WTC11 (cell line): ENCODE measurements at regions not wholly inside any gene's neighbourhood (a gene's known extent, or its start where the extent isn't known, plus 50 kb on each side); places are given as distances from the start of the nearest gene placed in this dataset.

Experiments
- ATAC-seq: fragments of 200-7000 bp; cut with Tn5 transposase; 2 replicates; pipeline ENCODE4 v1.10.0; 2021; ENCODE audit warnings: mild to moderate bottlenecking, moderate library complexity
- CTCF ChIA-PET: fragments of 300-600 bp; sonication (Branson Sonifier 250); formaldehyde crosslinking; loops from one replicate; lab custom pipeline; 2021; ENCODE audit warnings: antibody characterized with exemption; lab: Charles Lee
- POLR2A ChIA-PET: fragments of 350-600 bp; sonication (Branson Sonifier 250); formaldehyde crosslinking; loops from one replicate; lab custom pipeline; 2021; ENCODE audit warnings: antibody characterized with exemption; lab: Charles Lee
- DNase-seq: peaks from one replicate; pipeline ENCODE4 v3.0.0; 2021; ENCODE audit warnings: low spot score
- H3K27ac Mint-ChIP-seq: 2 replicates; pipeline ENCODE4 v1.8.0; 2021; ENCODE audit warnings: mixed read lengths
- H3K27me3 Mint-ChIP-seq: 2 replicates; pipeline ENCODE4 v1.8.0; 2021; ENCODE audit warnings: low read depth, mild to moderate bottlenecking, moderate library complexity, mixed read lengths
- H3K36me3 Mint-ChIP-seq: 2 replicates; pipeline ENCODE4 v1.8.0; 2021; ENCODE audit warnings: mixed read lengths
- H3K4me1 Mint-ChIP-seq: 2 replicates; pipeline ENCODE4 v1.8.0; 2022; ENCODE audit warnings: mixed read lengths
- H3K4me3 Mint-ChIP-seq: 2 replicates; pipeline ENCODE4 v1.8.0; 2021; ENCODE audit warnings: mild to moderate bottlenecking, moderate library complexity, mixed read lengths
- H3K9me3 Mint-ChIP-seq: 2 replicates; pipeline ENCODE4 v1.8.0; 2021; ENCODE audit warnings: mixed read lengths
- AR ChIP-seq: fragments of 250-450 bp; sonication (Bioruptor Pico); IDR thresholded peaks from 2 replicates; pipeline ENCODE4 v1.9.0; 2021; ENCODE audit warnings: mild to moderate bottlenecking
- ARID4B ChIP-seq: sonication (generic); formaldehyde crosslinking; IDR thresholded peaks from 2 replicates; pipeline ENCODE4 v1.8.0; 2023; ENCODE audit warnings: missing genetic modification reagents, mild to moderate bottlenecking, borderline replicate concordance
- FOXP4 ChIP-seq: sonication (generic); formaldehyde crosslinking; IDR thresholded peaks from 2 replicates; pipeline ENCODE4 v1.8.0; 2022; ENCODE audit warnings: mild to moderate bottlenecking, missing genetic modification reagents
- GABPB1 ChIP-seq: sonication (generic); formaldehyde crosslinking; IDR thresholded peaks from 2 replicates; pipeline ENCODE4 v1.8.1; 2023; ENCODE audit warnings: mild to moderate bottlenecking, missing genetic modification reagents
- GRHL2 ChIP-seq: fragments of 250-450 bp; sonication (Bioruptor Pico); IDR thresholded peaks from 2 replicates; pipeline ENCODE4 v1.8.0; 2022; ENCODE audit warnings: mild to moderate bottlenecking, moderate library complexity; ENCODE audit not compliant: insufficient replicate concordance, severe bottlenecking
- GTF2I ChIP-seq: fragments of 250-450 bp; sonication (Bioruptor Pico); conservative IDR thresholded peaks from 2 replicates; pipeline ENCODE4 v1.4.0; 2021; ENCODE audit warnings: mild to moderate bottlenecking
- KAT7 ChIP-seq: sonication (generic); formaldehyde crosslinking; IDR thresholded peaks from 2 replicates; pipeline ENCODE4 v1.8.1; 2023; ENCODE audit warnings: missing genetic modification reagents, mild to moderate bottlenecking, borderline replicate concordance
- MAX ChIP-seq: sonication (generic); formaldehyde crosslinking; IDR thresholded peaks from 2 replicates; pipeline ENCODE4 v1.8.0; 2022; ENCODE audit warnings: mild to moderate bottlenecking, missing genetic modification reagents
- MXD4 ChIP-seq: fragments of 250-450 bp; sonication (Bioruptor Pico); IDR thresholded peaks from 2 replicates; pipeline ENCODE4 v1.8.0; 2021; ENCODE audit warnings: mild to moderate bottlenecking, moderate library complexity, borderline replicate concordance
- NR1H2 ChIP-seq: sonication (generic); formaldehyde crosslinking; IDR thresholded peaks from 2 replicates; pipeline ENCODE4 v1.9.0; 2021; ENCODE audit warnings: mild to moderate bottlenecking, moderate library complexity, missing genetic modification reagents
- SMAD4 ChIP-seq: sonication (generic); formaldehyde crosslinking; IDR thresholded peaks from 2 replicates; pipeline ENCODE4 v1.8.0; 2022; ENCODE audit warnings: mild to moderate bottlenecking, missing genetic modification reagents
- SP1 ChIP-seq: sonication (generic); formaldehyde crosslinking; conservative IDR thresholded peaks from 2 replicates; pipeline ENCODE4 v1.8.1; 2022; ENCODE audit warnings: missing genetic modification reagents
- TEAD4 ChIP-seq: sonication (generic); formaldehyde crosslinking; IDR thresholded peaks from 2 replicates; pipeline ENCODE4 v1.8.0; 2022; ENCODE audit warnings: mild to moderate bottlenecking, missing genetic modification reagents
- ZNF532 ChIP-seq: fragments of 250-450 bp; sonication (Bioruptor Pico); IDR thresholded peaks from 2 replicates; pipeline ENCODE4 v1.9.0; 2021; ENCODE audit warnings: mild to moderate bottlenecking, borderline replicate concordance
- ZNF671 ChIP-seq: fragments of 250-450 bp; sonication (Bioruptor Pico); IDR thresholded peaks from 2 replicates; pipeline ENCODE4 v1.8.0; 2021; ENCODE audit warnings: mild to moderate bottlenecking
- ZSCAN18 ChIP-seq: fragments of 250-450 bp; sonication (Bioruptor Pico); IDR thresholded peaks from 2 replicates; pipeline ENCODE4 v2.1.2; 2022; ENCODE audit warnings: mild to moderate bottlenecking, moderate library complexity

GRCh38 chr18:78634061-78634696 is 345.4 kb upstream of the SALL3 start:
- Mint-ChIP-seq H3K27me3 (peaks cover 9% of the 10 kb centered on the region), H3K4me1 (no peaks in the 10 kb centered on the region), H3K4me3 (no peak overlapping the region), H3K9me3 (peaks cover 39% of the 10 kb centered on the region), H3K36me3 (peaks cover 35% of the 10 kb centered on the region), H3K27ac (no peak overlapping the region; the same call in 1 of the 2 replicates)
- ChIA-PET CTCF (no interaction called here), POLR2A (no interaction called here)
- no peak for TF ChIP-seq FOXP4 (CRISPR knock-in tag)
- no peak for TF ChIP-seq TEAD4 (CRISPR knock-in tag)
- TF ChIP-seq AR (CRISPR knock-in tag) = no peak
- no peak for TF ChIP-seq ZSCAN18 (CRISPR knock-in tag)
- ATAC-seq = no peak
- no peak for DNase-seq

- ATAC-seq = no peak
- Mint-ChIP-seq H3K9me3 (peaks cover 37% of the 10 kb centered on the region), H3K27ac (no peak overlapping the region), H3K4me1 (no peaks in the 10 kb centered on the region), H3K27me3 (peaks cover 9% of the 10 kb centered on the region), H3K4me3 (no peak overlapping the region), H3K36me3 (peaks cover 32% of the 10 kb centered on the region)
- no peak for DNase-seq
- ChIA-PET CTCF (no interaction called here), POLR2A (no interaction called here)
- no peak for TF ChIP-seq ZSCAN18 (CRISPR knock-in tag)
- no peak for TF ChIP-seq ZNF532 (CRISPR knock-in tag)
- TF ChIP-seq KAT7 (CRISPR knock-in tag) = no peak
- TF ChIP-seq SP1 (CRISPR knock-in tag) = no peak
- TF ChIP-seq MAX (CRISPR knock-in tag) = no peak
- TF ChIP-seq ZNF671 (CRISPR knock-in tag) = no peak
- no peak for TF ChIP-seq ARID4B (CRISPR knock-in tag)
- no peak for TF ChIP-seq MXD4 (CRISPR knock-in tag)
- no peak for TF ChIP-seq NR1H2
- TF ChIP-seq GABPB1 (CRISPR knock-in tag) = no peak
- no peak for TF ChIP-seq GRHL2 (CRISPR knock-in tag)
- TF ChIP-seq SMAD4 (CRISPR knock-in tag) = no peak
- no peak for TF ChIP-seq GTF2I (CRISPR knock-in tag)
Observed at GRCh38 chr18:78635093-78635800, 344.4 kb upstream of the SALL3 start.
